Kidney (tissue), 13 donors: ENCODE measurements at regions not wholly inside any gene's neighbourhood (a gene's known extent, or its start where the extent isn't known, plus 50 kb on each side); places are given as distances from the start of the nearest gene placed in this dataset.

ENCODE experiments used
- DNase-seq, 5 donors: peaks; one replicate each; pipeline ENCODE4 v3.0.0-alpha.2; 2013 to 2020
- FAIRE-seq: peaks from 2 replicates; lab custom pipeline; 2012; peaks lifted over from hg19 to GRCh38; lab: Jason Lieb, UNC
- H3K27ac ChIP-seq, 2 donors: one replicate each; pipeline ENCODE4 v1.7.0; 2013; ENCODE audit warnings: low read depth in 2 of 2, low read length in 2 of 2, inconsistent platforms in 1 of 2
- H3K27me3 ChIP-seq: one replicate; pipeline ENCODE4 v1.7.1; 2013; ENCODE audit warnings: low read length, inconsistent platforms; ENCODE audit not compliant: control insufficient read depth, insufficient read depth
- H3K36me3 ChIP-seq, 3 donors: one replicate each; pipeline versions ENCODE4 v1.7.0 to v1.7.1; 2013; ENCODE audit warnings: low read length in 3 of 3, control low read depth in 1 of 3, inconsistent platforms in 1 of 3; ENCODE audit not compliant: insufficient read depth in 3 of 3, control insufficient read depth in 2 of 3
- H3K4me1 ChIP-seq, 3 donors: one replicate each; pipeline versions ENCODE4 v1.7.0 to v1.7.1; 2013; ENCODE audit warnings: low read length in 3 of 3, inconsistent platforms in 1 of 3, low read depth in 1 of 3; ENCODE audit not compliant: control insufficient read depth in 2 of 3, insufficient read depth in 2 of 3
- H3K4me3 ChIP-seq, 3 donors: one replicate each; pipeline versions ENCODE4 v1.7.0 to v1.8.1; 2013; ENCODE audit warnings: low read length in 3 of 3, control low read depth in 1 of 3, inconsistent platforms in 1 of 3
- H3K9ac ChIP-seq, 3 donors: one replicate each; pipeline versions ENCODE4 v1.7.0 to v1.7.1; 2013; ENCODE audit warnings: low read length in 3 of 3, control low read depth in 1 of 3, inconsistent platforms in 1 of 3
- H3K9me3 ChIP-seq, 3 donors: one replicate each; pipeline versions ENCODE4 v1.7.0 to v1.7.1; 2013; ENCODE audit warnings: low read length in 3 of 3, control low read depth in 1 of 3, inconsistent platforms in 1 of 3; ENCODE audit not compliant: control insufficient read depth in 2 of 3, insufficient read depth in 1 of 3
- intact Hi-C: fragments of 100-400 bp; cut with DNase I; formaldehyde crosslinking; loops from one replicate; pipeline ENCODE4 v1.11.1; 2022
- TF ChIP-seq, protein P1 (sequence below): IDR thresholded peaks from 3 replicates; pipeline ENCODE4 v1.5.1; 2012; ENCODE audit warnings: mild to moderate bottlenecking, moderate library complexity, borderline replicate concordance; ENCODE audit not compliant: insufficient read depth; ENCODE audit errors: extremely low read depth
- donor health status: control.
- donor health status: control.
- donor health status: control.
- donor health status: control.
- donor health status: control.
- donor health status: DM: yes; HTN: yes; CAD: no.
- donor health status: Normal renal cell carcinoma (clear cell type).

DNA sequence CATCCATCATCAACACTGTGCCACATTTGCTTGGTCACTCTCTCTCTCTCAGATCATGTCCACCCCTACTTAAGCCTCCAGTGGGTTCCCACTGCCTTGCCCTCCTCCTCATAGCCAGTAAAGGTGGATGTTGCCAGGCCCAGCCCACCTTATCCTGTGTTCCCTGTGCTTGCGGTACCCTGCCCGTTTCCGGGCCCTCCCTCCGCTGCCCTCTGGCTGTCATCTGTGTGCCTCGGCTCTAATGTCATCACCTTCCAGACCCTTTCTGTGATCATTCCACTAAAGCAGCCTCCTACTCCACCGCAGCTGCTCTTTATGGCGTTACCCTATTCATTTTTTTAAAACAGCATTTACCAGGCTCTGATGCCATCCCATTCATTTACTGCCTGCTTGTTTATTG is 305.7 kb upstream of the SKOR2 start:
- Histone ChIP-seq H3K27me3 (no peaks in the 10 kb centered on the region), H3K36me3 (no peaks in the 10 kb centered on the region), H3K4me3 (no peak overlapping the region), H3K9ac (no peak overlapping the region), H3K9me3 (no peaks in the 10 kb centered on the region), H3K4me1 (no peaks in the 10 kb centered on the region), H3K27ac (no peak overlapping the region)
- intact Hi-C loops: no loop called here
- DNase-seq (no peak), FAIRE-seq (no peak)
- TF ChIP-seq, protein P1, sequence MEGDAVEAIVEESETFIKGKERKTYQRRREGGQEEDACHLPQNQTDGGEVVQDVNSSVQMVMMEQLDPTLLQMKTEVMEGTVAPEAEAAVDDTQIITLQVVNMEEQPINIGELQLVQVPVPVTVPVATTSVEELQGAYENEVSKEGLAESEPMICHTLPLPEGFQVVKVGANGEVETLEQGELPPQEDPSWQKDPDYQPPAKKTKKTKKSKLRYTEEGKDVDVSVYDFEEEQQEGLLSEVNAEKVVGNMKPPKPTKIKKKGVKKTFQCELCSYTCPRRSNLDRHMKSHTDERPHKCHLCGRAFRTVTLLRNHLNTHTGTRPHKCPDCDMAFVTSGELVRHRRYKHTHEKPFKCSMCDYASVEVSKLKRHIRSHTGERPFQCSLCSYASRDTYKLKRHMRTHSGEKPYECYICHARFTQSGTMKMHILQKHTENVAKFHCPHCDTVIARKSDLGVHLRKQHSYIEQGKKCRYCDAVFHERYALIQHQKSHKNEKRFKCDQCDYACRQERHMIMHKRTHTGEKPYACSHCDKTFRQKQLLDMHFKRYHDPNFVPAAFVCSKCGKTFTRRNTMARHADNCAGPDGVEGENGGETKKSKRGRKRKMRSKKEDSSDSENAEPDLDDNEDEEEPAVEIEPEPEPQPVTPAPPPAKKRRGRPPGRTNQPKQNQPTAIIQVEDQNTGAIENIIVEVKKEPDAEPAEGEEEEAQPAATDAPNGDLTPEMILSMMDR: no peak

DNA sequence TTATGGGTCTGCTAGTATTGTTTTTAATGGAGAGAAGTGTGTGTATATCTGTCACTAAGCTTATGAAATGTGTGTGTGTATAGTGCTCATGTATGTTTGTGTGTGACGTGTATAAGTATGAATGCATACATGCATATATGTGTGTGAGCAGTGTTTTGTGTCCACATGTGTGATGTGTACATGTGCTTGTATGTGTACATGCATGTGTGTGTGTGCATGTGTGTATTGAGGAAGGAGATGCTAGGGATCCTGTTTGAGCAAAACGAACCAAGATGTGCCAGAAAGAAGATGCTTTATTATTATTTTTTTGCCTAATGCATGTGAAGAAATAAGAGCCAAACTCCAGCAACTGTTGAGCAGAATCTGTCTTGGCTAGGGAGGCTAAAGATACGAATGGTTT is 301.3 kb upstream of the SKOR2 start:
- H3K27me3 ChIP-seq: no peaks in the 10 kb centered on the region
- H3K9me3 ChIP-seq: no peaks in the 10 kb centered on the region
- H3K4me3 ChIP-seq: no peak overlapping the region
- FAIRE-seq (no peak), DNase-seq (no peak)
- intact Hi-C loops: no loop called here
- no peak overlapping the region for H3K27ac ChIP-seq
- no peaks in the 10 kb centered on the region for H3K4me1 ChIP-seq
- TF ChIP-seq, protein P1: no peak
- H3K9ac ChIP-seq: no peak overlapping the region
- H3K36me3 ChIP-seq: no peaks in the 10 kb centered on the region

DNA sequence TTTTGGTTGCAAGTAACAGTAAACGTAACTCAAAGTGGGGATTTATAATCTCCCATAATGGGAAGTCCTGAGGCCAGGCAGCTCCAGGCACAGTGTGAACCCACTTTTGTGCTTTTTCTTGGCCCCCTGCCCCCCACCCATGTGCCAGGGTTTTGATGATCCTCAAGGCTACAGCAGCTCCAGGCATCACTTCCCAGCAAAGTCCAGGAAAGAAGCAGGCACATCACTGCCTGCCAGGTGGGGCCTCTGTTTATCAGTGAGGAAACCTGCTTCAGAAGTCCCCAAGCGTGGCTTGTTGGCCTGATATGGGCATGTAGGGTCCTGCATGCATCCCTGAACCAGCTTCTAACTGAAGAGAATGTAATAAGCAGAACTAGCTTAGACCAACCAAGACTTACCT is 299.2 kb upstream of the SKOR2 start:
- Histone ChIP-seq H3K27ac (no peak overlapping the region), H3K9ac (no peak overlapping the region), H3K36me3 (no peaks in the 10 kb centered on the region), H3K9me3 (no peaks in the 10 kb centered on the region), H3K4me3 (no peak overlapping the region), H3K4me1 (no peaks in the 10 kb centered on the region), H3K27me3 (no peaks in the 10 kb centered on the region)
- no peak for FAIRE-seq
- intact Hi-C loops: no loop called here
- no peak for DNase-seq
- TF ChIP-seq, protein P1: no peak

DNA sequence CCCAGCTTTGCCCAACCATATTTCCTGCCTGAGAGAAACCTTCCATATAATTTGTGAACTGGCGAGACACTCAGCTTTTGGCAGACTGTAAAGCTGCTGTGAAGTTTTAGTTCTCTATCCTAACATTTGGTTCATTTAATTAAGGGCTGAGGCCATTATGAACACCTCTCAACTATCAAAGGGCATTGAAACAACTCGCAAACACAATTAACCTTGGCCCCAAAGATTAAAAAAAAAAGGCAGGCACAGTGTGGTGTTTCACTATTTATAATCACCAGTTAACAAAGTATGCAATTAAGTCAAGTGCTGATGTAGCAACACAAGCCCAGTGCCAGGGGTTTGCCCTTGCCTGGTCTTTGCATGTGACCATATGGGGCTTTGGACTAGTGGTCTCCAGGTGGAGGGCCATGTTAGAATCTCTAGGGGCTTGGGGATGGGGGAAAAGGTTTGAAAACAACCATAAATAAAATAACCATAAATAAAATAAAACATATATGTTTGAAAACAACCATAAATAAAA is 297.6 kb upstream of the SKOR2 start:
- intact Hi-C loops: no loop called here
- Histone ChIP-seq H3K4me3 (no peak overlapping the region), H3K9me3 (no peaks in the 10 kb centered on the region), H3K27ac (no peak overlapping the region), H3K36me3 (no peaks in the 10 kb centered on the region), H3K27me3 (no peaks in the 10 kb centered on the region), H3K4me1 (no peaks in the 10 kb centered on the region), H3K9ac (no peak overlapping the region)
- FAIRE-seq: no peak
- DNase-seq: no peak
- TF ChIP-seq, protein P1: no peak
